Right renal cortex interstitium (tissue), 3 donors: ENCODE measurements at regions not wholly inside any gene's neighbourhood (a gene's known extent, or its start where the extent isn't known, plus 50 kb on each side); places are given as distances from the start of the nearest gene placed in this dataset.
"Not testable (repeated sequence)": the region's sequence is repeated elsewhere in the genome, so short reads cannot be mapped to it uniquely, and the experiment has no call there.

Experiments
- DNase-seq, 3 donors: peaks; one replicate each; pipeline ENCODE4 v3.0.0-alpha.2; 2013; ENCODE audit warnings: low read depth in 3 of 3, low spot score in 2 of 3

- DNase-seq: no peak
Measured at GRCh38 chr4:59583845-59584568, 1616.1 kb upstream of the ADGRL3 start.

DNA sequence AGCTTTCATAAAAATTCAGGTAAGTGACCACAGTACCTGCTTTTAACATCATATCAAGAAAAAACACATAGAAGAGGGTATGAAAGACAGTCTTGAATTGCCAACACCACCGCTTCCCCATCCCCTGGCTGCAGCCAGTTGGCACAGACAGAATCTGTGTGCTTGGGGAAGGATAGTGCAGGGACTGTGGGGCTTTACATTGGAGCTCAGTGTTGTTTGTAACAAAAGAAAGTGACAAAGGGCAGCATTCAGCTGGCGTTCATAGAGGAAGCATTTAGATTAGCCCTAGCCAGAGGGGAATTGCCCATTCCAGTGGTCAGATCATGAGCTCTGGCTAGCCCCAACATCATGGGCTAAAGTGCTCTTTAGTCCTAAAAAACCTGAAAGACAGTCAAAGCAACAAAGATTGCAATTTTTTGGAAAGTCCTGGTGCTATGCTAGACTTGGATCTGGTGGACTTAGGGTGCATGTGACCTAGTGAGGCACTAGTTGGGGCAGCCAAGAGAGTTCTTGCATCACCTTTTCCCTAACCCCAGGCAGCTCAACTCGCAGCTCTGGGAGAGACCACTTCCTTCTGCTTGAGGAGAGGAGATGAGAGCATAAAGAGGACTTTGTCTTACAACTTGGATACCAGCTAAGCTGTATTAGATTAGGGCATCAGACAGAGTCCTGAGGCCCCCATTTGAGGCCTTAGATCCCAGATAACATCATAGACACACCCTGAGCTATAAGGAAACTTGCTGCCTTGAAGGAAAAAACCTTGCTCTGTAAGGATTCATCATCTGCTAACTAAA lies 1602.4 kb upstream of the ADGRL3 start:
- no peak for DNase-seq

DNA sequence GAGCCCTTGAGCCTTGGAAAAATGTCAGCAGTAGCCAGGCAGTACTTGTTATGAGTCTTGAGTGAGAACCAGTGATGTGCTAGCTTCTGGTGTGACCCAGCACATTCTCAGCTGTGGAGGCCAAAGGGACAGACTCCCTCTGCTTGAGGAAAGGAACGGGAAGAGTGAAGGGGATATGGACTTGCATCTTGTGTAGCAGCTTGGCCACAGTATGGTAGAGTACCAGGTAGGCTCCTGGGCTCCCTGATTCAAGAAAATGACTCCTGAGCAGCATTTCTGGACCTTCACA lies 1601.9 kb upstream of the ADGRL3 start:
- DNase-seq: no peak

GRCh38 chr4:59608466-59608865 lies 1591.7 kb upstream of the ADGRL3 start:
- DNase-seq: no peak

DNA sequence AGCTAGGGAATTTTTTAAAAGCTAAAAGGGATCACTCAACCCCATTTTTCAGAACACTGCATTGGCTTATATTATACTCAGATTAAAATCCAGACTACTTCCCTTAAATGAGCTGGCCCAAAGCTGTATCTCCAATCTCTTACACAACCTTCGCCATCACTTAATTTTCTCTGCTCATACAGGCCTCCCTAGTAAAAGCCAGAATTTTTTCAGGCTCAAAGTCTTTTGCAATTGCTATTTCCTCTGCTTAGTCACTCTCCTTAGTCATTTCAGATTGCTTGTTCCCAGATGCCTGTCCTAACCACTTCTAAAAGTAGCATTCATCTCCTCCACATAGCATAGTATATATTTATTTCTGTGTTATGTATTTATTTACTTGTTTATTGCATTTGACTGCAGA lies 1587.9 kb upstream of the ADGRL3 start:
- no peak for DNase-seq

DNA sequence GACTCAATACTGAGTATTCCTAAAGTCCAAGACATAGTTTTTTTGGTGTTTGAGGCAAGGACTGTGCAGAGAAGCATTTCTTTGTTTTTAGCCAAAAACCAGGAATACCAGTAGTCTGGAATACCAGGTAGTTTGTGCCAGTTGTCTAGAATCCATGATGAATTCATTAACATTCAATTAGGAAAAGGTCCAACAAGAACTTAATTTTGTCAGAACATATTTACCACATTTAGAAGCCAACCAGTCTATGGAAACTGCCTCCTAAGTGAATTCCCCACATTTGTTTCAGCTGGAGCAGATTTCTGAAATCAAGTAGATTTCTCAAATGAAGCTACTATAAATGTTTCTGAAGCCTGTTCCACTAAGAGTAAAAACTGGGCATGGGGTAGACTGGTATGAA lies 1584.8 kb upstream of the ADGRL3 start:
- no peak for DNase-seq

DNA sequence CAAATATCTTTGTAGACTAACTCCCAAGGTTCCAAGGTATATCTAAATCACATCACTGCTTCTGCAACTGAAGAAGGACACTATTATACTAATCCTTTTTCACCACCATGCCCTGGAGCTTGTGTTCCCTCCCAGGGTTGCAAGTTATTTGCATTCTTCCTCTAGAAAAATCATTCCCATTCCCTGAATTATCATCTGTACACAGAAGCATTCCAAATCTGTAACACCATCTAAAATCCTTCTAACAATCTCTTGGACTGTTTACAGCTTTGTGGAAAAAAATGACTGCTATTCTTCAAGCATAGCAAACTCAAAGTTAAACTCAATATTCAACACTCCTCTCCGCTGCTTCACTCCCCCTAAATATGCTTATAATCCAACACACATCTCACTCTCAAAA lies 1570.8 kb upstream of the ADGRL3 start:
- no peak for DNase-seq

DNA sequence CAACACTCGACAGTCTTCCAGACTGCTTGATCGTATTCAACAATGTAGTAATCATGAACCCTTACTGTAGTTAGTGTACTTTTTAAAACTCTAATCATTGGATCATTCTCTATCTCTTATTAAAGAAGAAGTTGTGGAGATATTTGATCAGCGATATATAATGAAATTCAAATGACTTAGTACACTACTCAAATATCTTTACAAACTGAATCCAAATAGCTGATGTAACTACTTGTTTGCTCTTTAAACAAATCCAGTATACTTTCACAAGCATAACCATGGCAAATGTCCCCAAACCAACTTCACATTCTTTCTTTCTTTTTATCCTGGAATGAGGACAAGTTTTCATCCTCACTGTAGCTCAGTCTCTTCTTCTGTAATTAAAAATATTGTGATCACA lies 1569.9 kb upstream of the ADGRL3 start:
- no peak for DNase-seq

DNA sequence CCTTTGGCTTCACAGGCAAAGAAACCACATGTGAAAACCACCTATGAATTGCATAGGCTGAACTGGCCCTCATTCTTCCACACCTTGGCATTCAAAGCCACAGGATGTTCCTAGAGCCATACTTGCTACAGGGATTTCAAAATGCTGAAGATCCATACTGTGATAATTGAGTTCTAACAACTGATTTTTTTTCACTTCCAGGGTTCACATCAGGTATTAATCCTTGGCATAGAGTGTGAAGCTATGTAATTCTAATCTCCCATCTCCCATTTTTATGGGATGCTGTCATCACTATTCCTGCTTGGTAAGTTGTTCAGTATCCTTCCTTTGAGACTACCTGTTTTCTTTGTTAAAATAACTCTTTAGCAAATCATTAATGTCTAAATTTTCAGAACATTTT lies 1569.2 kb upstream of the ADGRL3 start:
- no peak for DNase-seq

GRCh38 chr4:59637596-59637995 lies 1562.5 kb upstream of the ADGRL3 start:
- no peak for DNase-seq

DNA sequence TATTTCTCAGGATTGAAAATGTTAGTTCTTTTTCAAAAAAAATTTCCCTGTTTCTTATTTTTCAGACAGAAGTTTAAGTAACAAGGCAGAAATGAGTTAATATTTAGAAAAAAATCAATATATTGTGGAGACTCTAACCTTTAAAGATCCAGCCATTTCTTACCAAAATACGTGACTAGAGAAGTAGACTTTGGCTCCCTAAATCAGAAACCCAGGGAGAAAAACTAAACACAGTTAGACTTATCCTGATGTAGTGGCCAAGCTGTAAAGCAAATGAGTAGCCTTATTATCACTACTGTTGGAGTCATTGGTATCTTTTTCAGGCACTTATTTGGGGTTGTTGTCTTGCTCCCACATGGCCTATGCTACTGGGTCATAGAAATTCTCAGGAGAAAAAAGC lies 1556.4 kb upstream of the ADGRL3 start:
- DNase-seq: no peak

DNA sequence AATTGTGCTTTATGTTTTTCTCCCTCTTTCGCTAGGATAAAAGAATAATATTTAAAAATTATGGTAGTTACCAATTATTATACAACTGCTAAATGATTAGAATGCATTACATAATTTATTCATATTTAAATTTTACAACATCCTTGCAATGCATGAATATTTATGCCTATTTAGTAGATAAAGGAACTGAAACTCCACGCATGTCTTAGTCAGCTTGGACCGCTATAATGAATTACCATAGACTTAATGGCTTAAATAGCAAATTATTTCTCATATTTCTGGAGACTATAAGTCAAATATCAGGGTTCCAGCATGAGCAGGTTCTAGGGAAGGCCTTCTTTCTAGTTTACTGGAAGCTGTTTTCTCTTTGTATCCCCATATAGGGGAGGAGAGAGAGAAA lies 1555.4 kb upstream of the ADGRL3 start:
- no peak for DNase-seq

GRCh38 chr4:59646082-59646481 lies 1554.0 kb upstream of the ADGRL3 start:
- no peak for DNase-seq

- DNase-seq: no peak
Measured at GRCh38 chr4:59647011-59647410, 1553.1 kb upstream of the ADGRL3 start.

GRCh38 chr4:59647500-59647899 lies 1552.6 kb upstream of the ADGRL3 start:
- no peak for DNase-seq

GRCh38 chr4:59650861-59651260 lies 1549.3 kb upstream of the ADGRL3 start:
- no peak for DNase-seq

GRCh38 chr4:59655996-59656395 lies 1544.1 kb upstream of the ADGRL3 start:
- no peak for DNase-seq

GRCh38 chr4:59664771-59665170 lies 1535.4 kb upstream of the ADGRL3 start:
- DNase-seq: no peak

DNA sequence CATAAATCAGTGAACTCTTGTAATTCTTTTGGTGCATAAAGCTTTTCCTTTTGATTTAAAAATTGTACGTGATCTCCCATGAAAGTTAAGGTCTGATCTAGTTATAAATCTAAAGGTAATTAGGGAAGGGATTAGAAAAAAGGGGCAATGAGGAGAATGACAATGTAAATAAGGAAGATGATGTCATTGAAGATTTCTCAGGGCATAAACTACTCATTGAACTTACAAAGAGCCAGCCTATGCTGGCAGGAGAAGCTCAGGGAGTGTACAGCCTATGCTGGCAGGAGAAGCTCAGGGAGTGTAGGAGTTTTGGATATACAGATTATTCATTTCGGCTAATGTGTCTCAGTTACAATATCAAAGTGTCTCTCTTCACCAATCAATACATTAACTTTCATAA lies 1533.5 kb upstream of the ADGRL3 start:
- DNase-seq: no peak

GRCh38 chr4:59671037-59671436 lies 1529.1 kb upstream of the ADGRL3 start:
- DNase-seq: no peak

DNA sequence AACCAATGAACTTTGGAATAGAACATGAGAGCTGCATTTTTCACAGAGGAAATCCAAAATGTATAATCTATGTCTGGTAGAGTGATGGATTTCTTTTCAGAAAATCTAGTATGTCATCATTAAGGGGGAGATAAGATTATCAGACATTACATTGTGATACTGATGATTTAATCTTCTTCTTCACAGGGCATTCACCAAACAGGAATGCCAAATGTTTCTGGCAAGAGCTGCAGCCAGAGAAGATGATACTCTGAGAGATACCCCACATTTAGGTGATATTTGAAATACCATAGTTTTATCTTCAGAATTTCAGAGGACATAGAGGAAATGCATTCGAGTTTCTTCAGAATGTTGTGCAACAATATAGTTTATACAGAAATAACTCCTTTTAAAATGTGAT lies 1523.7 kb upstream of the ADGRL3 start:
- DNase-seq: no peak

DNA sequence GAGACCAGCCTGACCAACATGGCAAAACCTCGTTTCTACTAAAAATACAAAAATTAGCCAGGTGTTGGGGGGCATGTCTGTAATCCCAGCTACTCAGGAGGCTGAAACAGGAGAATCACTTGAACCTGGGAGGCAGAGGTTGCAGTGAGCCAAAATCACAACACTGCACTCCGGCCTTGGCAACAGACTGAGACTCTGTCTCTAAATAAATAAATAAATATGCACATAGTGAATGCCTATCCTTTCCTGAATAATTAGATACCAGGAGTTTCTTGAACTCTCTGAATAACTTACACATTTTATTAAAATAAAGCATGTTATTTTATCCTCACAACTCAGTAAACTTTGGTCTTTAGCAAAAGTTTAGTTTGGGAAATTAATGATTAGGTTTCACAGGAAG lies 1523.1 kb upstream of the ADGRL3 start:
- DNase-seq: not testable (repeated sequence)

DNA sequence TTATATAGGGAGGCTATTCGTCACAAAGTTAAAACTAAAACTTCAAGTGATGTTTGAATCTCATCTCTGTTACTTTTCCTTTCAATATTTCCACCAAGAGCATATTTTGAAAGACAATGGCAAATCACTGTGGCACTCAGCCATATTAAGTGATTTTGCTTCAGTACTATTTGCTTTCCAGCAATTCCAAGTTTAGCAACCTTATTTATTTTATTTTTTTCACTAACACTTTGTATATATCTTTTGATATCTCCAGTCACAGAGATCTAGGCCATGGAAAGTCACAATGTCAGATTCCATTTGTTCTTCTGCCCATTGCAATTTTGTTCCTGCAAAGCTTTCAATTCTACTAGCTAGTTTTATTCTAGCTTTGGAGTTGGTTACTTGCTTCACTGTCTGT lies 1514.5 kb upstream of the ADGRL3 start:
- no peak for DNase-seq
